Endothelial cell of umbilical vein (primary cell): ENCODE measurements at regions not wholly inside any gene's neighbourhood (a gene's known extent, or its start where the extent isn't known, plus 50 kb on each side); places are given as distances from the start of the nearest gene placed in this dataset.

Experiments used
- BruUV-seq: library from RNA; stranded (reverse); fragments of 400-500 nt; replicated peaks from 2 replicates; lab custom pipeline; 2021; lab: Mats Ljungman, UMichigan
- CTCF ChIA-PET: fragments of 300-600, 350-600 bp; sonication (Branson Sonifier 250); formaldehyde crosslinking; loops from one replicate; lab custom pipeline; 2021; ENCODE audit warnings: antibody characterized with exemption, inconsistent platforms; lab: Charles Lee
- POLR2A ChIA-PET: fragments of 300-600, 350-600 bp; sonication (Branson Sonifier 250); formaldehyde crosslinking; loops from one replicate; lab custom pipeline; 2021; ENCODE audit warnings: antibody characterized with exemption, inconsistent platforms; lab: Charles Lee
- DNase-seq: peaks from one replicate; pipeline ENCODE4 v3.0.0-alpha.2; 2011; ENCODE audit warnings: low read depth, low spot score
- FAIRE-seq: peaks from 2 replicates; lab custom pipeline; 2011; peaks lifted over from hg19 to GRCh38; lab: Jason Lieb, UNC
- H2AFZ ChIP-seq: 2 replicates; pipeline ENCODE4 v1.6.0; 2012; ENCODE audit warnings: low read depth, low read length, control low read depth, inconsistent platforms
- H3K27ac ChIP-seq: 2 replicates; pipeline ENCODE4 v1.5.1; 2011; ENCODE audit warnings: low read depth, mild to moderate bottlenecking, control low read depth, low read length, moderate library complexity; ENCODE audit not compliant: insufficient read depth
- H3K27me3 ChIP-seq, 2 experiments: 2 replicates each; pipeline versions ENCODE4 v1.6.0 to v1.6.1; 2011; ENCODE audit warnings: low read length in 2 of 2, mixed read lengths in 1 of 2; ENCODE audit not compliant: control insufficient read depth in 2 of 2, insufficient read depth in 2 of 2
- H3K36me3 ChIP-seq, 2 experiments: 2 replicates in 1 of 2; 3 replicates in 1 of 2; pipeline ENCODE4 v1.5.1; 2011; ENCODE audit warnings: low read length in 2 of 2, mild to moderate bottlenecking in 1 of 2, moderate library complexity in 1 of 2; ENCODE audit not compliant: control insufficient read depth in 2 of 2, insufficient read depth in 2 of 2; ENCODE audit errors: extremely low read depth in 1 of 2
- H3K4me1 ChIP-seq: 3 replicates; pipeline ENCODE4 v1.5.1; 2011; ENCODE audit warnings: mild to moderate bottlenecking, low read length; ENCODE audit not compliant: control insufficient read depth, insufficient read depth; ENCODE audit errors: extremely low read depth
- H3K4me2 ChIP-seq: 2 replicates; pipeline ENCODE4 v1.6.1; 2011; ENCODE audit warnings: low read length, control low read depth, mixed read lengths; ENCODE audit not compliant: insufficient read depth
- H3K4me3 ChIP-seq, 3 experiments: fragments of 200-600 bp in 1 of 3; sonication (generic), shearing (Covaris generic) in 1 of 3; replicated peaks in 1 of 3; 2 replicates each; pipeline ENCODE4 v1.5.1; 2011 to 2016; ENCODE audit warnings: control low read depth in 3 of 3, low read length in 3 of 3, mild to moderate bottlenecking in 2 of 3, inconsistent platforms in 1 of 3, low read depth in 1 of 3, moderate library complexity in 1 of 3; ENCODE audit not compliant: insufficient read depth in 1 of 3
- H3K79me2 ChIP-seq: 2 replicates; pipeline ENCODE4 v1.6.0; 2012; ENCODE audit warnings: low read length, inconsistent platforms; ENCODE audit not compliant: control insufficient read depth, insufficient read depth
- H3K9ac ChIP-seq: replicated peaks from 2 replicates; pipeline ENCODE3; 2011; ENCODE audit warnings: low read length, control low read depth; ENCODE audit not compliant: insufficient read depth; ENCODE audit errors: extremely low read depth
- H3K9me1 ChIP-seq: replicated peaks from 3 replicates; pipeline ENCODE4 v1.6.0; 2011; ENCODE audit warnings: mild to moderate bottlenecking, low read length; ENCODE audit not compliant: control insufficient read depth, insufficient read depth; ENCODE audit errors: extremely low read depth
- H3K9me3 ChIP-seq: replicated peaks from 2 replicates; pipeline ENCODE4 v1.5.1; 2012; ENCODE audit warnings: low read length, inconsistent platforms; ENCODE audit not compliant: control insufficient read depth, insufficient read depth
- H4K20me1 ChIP-seq: replicated peaks from 2 replicates; pipeline ENCODE3; 2011; ENCODE audit warnings: mild to moderate bottlenecking, low read length; ENCODE audit not compliant: control insufficient read depth, insufficient read depth; ENCODE audit errors: extremely low read depth
- EZH2 ChIP-seq: IDR thresholded peaks from 2 replicates; pipeline ENCODE4 v1.6.1; 2012; ENCODE audit warnings: borderline replicate concordance, low read depth, mild to moderate bottlenecking, moderate library complexity, low read length, inconsistent platforms; ENCODE audit not compliant: severe bottlenecking
- FOS ChIP-seq: IDR thresholded peaks from 2 replicates; pipeline ENCODE4 v1.6.1; 2011; ENCODE audit warnings: mild to moderate bottlenecking, low read length, moderate library complexity, borderline replicate concordance; ENCODE audit not compliant: insufficient read depth
- GATA2 ChIP-seq: IDR thresholded peaks from 2 replicates; pipeline ENCODE4 v1.7.0; 2011; ENCODE audit warnings: low read depth, mild to moderate bottlenecking, moderate library complexity, mixed read lengths, low read length; ENCODE audit not compliant: insufficient read length, insufficient read depth
- JUN ChIP-seq: IDR thresholded peaks from 2 replicates; pipeline ENCODE4 v1.6.1; 2011; ENCODE audit warnings: borderline replicate concordance, low read depth; ENCODE audit not compliant: insufficient read length, insufficient read depth
- MYC ChIP-seq: IDR thresholded peaks from one replicate; pipeline ENCODE4 v1.6.1; 2011; ENCODE audit warnings: mild to moderate bottlenecking, low read depth, low read length
- POLR2A ChIP-seq: IDR thresholded peaks from 2 replicates; pipeline ENCODE4 v1.6.1; 2012; ENCODE audit warnings: low read depth, mild to moderate bottlenecking, control low read depth, low read length
- POLR2AphosphoS5 ChIP-seq: IDR thresholded peaks from 2 replicates; pipeline ENCODE4 v1.6.1; 2012; ENCODE audit warnings: low read depth, mild to moderate bottlenecking, control low read depth, low read length, moderate library complexity; ENCODE audit not compliant: insufficient read depth
- dilution Hi-C: fragments of 300-500 bp; cut with MboI; formaldehyde crosslinking; loops from one replicate; pipeline ENCODE4 v1.15.0; 2019; ENCODE audit warnings: low sequenced_read_pairs; ENCODE audit not compliant: extremely low pct_ligation_motif_present
- intact Hi-C: fragments of 100-400 bp; cut with micrococcal nuclease; formaldehyde crosslinking; loops from one replicate; pipeline ENCODE4 v1.10.0; 2022
- TF ChIP-seq, protein P1 (sequence below): IDR thresholded peaks from 2 replicates; pipeline ENCODE4 v1.6.1; 2011; ENCODE audit not compliant: insufficient read depth, insufficient read length
- TF ChIP-seq, protein P2 (sequence below), 2 donors: IDR thresholded peaks; 1 replicate in 1 of 2; 2 replicates in 1 of 2; pipeline ENCODE4 v1.5.1; 2011; ENCODE audit warnings: low read length in 2 of 2, mild to moderate bottlenecking in 2 of 2, moderate library complexity in 2 of 2, control low read depth in 1 of 2, inconsistent platforms in 1 of 2, low read depth in 1 of 2; ENCODE audit not compliant: insufficient read depth in 1 of 2; ENCODE audit errors: extremely low read depth in 1 of 2

DNA sequence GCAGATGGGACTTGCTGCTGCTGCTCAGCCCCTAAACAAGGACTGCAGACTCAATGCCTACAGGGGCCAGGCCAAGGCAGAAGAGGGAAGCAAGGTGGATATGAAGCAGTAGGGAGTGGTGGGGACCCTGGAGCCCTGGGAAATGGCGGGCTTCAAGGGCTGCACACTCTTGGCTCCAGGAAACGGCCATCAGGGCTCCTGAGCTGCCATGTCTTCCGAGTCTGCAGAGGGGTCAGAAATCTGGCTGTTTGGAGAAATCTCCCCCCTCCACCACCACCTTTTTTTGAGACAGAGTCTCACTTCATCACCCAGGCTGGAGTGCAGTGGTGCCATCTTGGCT lies 169.1 kb downstream of the KATNIP start:
- intact Hi-C loops (no loop called here), dilution Hi-C loops (no loop called here)
- ChIA-PET CTCF (no interaction called here), POLR2A (no interaction called here)
- no peaks in the 10 kb centered on the region for H3K9me1 ChIP-seq
- no peaks in the 10 kb centered on the region for H3K4me1 ChIP-seq
- no peaks in the 10 kb centered on the region for H3K27me3 ChIP-seq
- H2AFZ ChIP-seq, result no peak overlapping the region
- no peaks in the 10 kb centered on the region for H3K79me2 ChIP-seq
- H3K9ac ChIP-seq, result no peak overlapping the region
- no peaks in the 10 kb centered on the region for H3K36me3 ChIP-seq
- DNase-seq, result no peak
- FAIRE-seq, result no peak
- no peaks in the 10 kb centered on the region for H4K20me1 ChIP-seq
- no peak overlapping the region for H3K27ac ChIP-seq
- no peak overlapping the region for H3K4me2 ChIP-seq
- H3K9me3 ChIP-seq, result no peaks in the 10 kb centered on the region
- no peak overlapping the region for H3K4me3 ChIP-seq
- BruUV-seq, result no TSS peak
- no peak for TF ChIP-seq MYC
- TF ChIP-seq GATA2, result no peak
- no peak for TF ChIP-seq EZH2
- no peak for TF ChIP-seq POLR2AphosphoS5
- TF ChIP-seq, protein P1, sequence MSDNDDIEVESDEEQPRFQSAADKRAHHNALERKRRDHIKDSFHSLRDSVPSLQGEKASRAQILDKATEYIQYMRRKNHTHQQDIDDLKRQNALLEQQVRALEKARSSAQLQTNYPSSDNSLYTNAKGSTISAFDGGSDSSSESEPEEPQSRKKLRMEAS, result no peak
- no peak for TF ChIP-seq POLR2A
- no peak for TF ChIP-seq JUN
- TF ChIP-seq FOS, result no peak
- TF ChIP-seq, protein P2, sequence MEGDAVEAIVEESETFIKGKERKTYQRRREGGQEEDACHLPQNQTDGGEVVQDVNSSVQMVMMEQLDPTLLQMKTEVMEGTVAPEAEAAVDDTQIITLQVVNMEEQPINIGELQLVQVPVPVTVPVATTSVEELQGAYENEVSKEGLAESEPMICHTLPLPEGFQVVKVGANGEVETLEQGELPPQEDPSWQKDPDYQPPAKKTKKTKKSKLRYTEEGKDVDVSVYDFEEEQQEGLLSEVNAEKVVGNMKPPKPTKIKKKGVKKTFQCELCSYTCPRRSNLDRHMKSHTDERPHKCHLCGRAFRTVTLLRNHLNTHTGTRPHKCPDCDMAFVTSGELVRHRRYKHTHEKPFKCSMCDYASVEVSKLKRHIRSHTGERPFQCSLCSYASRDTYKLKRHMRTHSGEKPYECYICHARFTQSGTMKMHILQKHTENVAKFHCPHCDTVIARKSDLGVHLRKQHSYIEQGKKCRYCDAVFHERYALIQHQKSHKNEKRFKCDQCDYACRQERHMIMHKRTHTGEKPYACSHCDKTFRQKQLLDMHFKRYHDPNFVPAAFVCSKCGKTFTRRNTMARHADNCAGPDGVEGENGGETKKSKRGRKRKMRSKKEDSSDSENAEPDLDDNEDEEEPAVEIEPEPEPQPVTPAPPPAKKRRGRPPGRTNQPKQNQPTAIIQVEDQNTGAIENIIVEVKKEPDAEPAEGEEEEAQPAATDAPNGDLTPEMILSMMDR (IDR thresholded peaks at IDR 0.05; ENCODE audit: extremely low read depth in 1 of 2, insufficient read depth in 1 of 2, low read depth in 1 of 2, low read length in 2 of 2), result no peak
